GM21390 (cell line): ENCODE measurements at regions not wholly inside any gene's neighbourhood (a gene's known extent, or its start where the extent isn't known, plus 50 kb on each side); places are given as distances from the start of the nearest gene placed in this dataset.

Experiments used
- ATAC-seq: cut with Tn5 transposase; IDR thresholded peaks from one replicate; pipeline ENCODE4 v1.9.1; 2021; ENCODE audit not compliant: unreplicated experiment

GRCh38 chr5:2278825-2279456, 396.2 kb upstream of the IRX4 start:
- ATAC-seq, result no peak

GRCh38 chr5:2277886-2278285, 395.2 kb upstream of the IRX4 start:
- no peak for ATAC-seq

DNA sequence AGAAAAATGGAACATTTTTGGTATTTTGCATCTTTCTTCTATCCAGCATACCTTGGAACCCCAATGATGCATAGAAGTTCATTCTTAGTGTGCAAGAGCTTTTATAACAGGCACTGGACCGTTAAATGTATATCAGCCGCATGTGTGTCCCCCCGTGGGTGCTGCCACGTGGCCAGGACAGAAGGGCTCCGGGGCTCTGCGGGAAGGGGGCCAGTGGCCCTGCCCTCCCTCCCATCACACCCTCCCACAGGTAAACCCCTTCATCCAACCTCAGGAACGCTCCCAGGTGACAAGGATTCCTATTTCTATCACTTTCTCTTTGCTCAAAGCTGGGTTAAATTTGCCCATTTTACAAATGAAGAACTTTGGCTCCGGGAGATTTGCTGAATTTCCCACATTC, 393.4 kb upstream of the IRX4 start:
- ATAC-seq, result no peak

DNA sequence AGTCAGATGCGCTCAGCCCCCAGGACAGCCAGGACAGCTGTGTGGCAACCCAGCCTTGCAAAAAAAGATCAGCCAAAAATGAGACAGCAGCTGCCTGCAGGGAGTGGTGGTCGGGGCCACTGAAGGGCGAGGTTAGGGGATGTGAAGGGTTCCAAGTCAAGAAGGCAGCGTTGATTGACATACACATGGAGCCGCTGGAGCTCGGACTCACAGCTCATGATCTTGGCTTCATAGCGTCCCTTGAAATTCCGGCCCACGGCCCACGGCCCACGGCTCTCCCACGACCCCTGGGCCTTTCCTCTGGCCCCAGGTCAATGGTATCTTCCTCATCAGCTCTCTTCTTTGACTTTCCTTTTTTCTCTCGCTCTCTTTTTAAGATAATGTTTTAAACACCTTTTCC, 390.0 kb upstream of the IRX4 start:
- ATAC-seq, result no peak

DNA sequence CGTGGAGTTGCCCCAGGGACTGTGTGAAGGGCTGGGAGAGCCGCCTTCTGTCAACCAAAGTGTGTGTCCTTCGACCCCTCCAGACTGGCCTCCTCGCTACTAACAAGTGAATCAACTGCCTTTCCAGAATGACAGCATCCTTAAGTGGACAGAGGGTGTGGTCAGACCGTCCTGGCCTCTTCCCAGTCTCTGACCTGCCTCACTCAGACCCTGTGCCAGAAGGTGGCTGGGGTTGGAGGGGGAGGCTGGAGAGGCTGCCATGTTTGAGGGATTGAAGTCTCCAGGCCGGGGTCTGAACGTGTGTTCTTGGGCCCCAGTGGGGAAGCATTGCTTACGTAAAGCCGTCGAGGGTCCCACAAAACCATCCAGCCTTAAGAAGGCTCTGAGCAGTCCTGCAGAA, 389.3 kb upstream of the IRX4 start:
- ATAC-seq, result no peak

- no peak for ATAC-seq
These were observed 388.6 kb upstream of the IRX4 start for GRCh38 chr5:2271316-2271715.

DNA sequence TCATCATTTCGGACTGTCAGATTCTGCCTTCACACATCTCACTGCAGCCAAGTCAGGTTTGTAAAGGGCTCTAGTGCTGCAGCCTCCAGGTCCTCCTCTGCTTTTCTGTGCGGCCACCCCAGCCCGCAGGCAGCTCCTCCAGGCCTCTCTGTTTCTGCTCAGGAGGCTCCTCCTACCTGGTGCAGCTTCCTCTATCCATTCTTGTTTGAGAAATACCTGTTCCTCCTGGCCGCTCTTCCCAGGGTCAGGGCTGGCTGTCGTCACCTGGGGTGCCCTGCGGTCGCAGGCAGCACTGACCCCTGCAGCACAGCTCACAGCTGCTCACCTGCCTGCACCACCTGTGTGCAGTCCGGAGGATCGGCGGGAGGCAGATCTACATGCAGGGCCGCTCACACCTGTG, 387.7 kb upstream of the IRX4 start:
- ATAC-seq, result no peak

DNA sequence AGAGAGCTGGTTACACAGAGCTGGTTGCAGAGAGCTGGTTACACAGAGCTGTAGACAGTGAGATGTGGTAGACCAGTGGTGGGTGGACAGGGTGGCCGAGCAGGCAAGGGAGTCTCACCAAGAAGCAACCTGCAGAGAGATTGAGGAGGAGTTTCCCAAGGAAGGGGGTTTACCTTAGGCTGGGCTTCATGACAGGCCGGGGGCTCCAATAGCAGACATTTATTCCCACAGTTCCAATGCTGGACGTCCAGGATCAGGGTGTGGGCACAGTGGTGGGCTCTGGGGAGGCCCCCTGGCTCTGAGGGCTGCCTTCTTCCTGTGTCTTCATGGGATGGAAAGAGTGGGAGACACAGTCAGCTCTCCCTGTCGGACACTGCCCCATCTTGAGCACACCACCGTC, 386.9 kb upstream of the IRX4 start:
- no peak for ATAC-seq

DNA sequence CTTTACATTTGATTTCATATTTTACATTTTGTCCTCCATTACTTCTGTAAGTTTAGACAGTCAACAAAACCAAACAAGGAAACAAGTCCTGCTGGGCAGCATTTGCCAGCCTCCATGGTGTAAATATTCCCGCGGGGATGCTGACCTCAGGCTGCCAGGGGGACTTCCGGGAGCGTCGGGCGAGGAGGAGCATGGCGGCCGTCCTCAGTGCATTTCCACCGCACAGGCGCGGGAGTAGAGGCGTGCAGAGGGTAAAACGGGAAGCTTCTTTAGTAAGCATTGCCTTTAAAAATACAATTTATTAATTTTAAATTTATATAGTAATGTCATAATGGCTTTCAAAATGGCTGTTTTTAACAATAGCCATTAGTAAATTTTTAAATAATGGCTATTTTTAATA, 385.3 kb upstream of the IRX4 start:
- no peak for ATAC-seq

DNA sequence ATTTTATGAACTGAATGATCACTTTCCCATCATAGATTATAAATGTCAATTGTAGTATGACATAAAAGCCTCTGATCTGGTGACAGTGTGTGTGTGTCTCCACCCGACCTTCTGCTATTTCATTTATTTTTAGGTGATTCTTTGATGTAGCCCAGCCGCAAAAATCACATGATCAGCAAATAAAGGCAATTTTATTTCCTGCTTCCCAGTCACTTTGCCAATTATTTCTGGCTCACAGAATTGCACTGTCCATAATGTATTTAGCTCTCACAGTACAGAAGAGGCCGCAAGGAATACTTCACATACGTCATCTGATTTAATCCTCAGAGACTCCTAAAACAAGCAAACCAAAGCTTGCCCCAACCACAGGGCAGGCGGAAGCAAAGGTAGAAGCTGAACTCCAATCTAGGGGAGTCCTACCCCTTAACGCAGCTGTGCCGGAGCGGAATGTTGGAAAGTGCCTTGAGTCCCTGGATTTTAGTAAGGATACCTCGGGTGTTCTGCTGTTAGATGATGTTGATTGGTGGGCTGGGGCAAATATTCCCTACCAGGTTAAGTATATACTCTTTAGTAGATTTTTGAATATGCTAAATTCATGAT, 384.0 kb upstream of the IRX4 start:
- ATAC-seq, result no peak

DNA sequence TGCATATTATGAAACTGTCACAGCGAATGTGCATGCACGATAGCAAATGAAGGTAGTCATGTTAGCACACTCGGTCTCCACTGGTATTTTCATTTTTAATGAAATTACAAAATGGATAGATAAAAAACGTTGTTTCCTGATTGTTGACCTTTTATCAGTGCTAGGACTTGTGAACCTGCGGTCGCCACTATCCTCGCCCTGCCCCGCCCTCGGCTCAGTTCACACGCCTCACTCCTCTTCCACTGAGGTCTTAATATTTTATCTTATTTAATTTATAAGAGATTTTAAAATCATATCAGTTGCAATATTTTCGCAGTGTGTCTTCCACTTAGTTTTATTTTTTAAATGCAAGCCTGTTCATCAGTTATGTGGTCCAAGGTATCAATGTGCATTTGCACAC, 382.6 kb upstream of the IRX4 start:
- ATAC-seq, result no peak

DNA sequence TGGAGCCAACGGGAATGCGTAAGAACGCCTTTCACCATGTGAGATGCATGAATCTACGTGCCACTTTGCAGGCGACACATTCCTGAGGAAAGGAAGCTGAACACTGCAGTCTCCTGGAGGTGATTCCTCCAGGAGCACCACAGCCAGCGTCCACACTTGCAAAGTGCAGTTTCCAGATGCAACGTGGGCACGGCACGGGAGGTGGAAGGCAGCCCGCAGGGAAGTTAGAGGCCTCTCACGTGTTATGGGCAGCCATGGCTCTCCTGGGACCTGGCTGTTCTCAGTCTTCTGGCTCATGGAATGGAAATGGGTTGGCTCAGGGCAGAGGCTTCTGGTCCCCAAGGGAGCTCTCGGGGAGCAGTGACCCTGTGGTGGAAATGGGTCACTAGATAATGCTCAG, 381.0 kb upstream of the IRX4 start:
- no peak for ATAC-seq

GRCh38 chr5:2262620-2263019, 379.9 kb upstream of the IRX4 start:
- no peak for ATAC-seq

DNA sequence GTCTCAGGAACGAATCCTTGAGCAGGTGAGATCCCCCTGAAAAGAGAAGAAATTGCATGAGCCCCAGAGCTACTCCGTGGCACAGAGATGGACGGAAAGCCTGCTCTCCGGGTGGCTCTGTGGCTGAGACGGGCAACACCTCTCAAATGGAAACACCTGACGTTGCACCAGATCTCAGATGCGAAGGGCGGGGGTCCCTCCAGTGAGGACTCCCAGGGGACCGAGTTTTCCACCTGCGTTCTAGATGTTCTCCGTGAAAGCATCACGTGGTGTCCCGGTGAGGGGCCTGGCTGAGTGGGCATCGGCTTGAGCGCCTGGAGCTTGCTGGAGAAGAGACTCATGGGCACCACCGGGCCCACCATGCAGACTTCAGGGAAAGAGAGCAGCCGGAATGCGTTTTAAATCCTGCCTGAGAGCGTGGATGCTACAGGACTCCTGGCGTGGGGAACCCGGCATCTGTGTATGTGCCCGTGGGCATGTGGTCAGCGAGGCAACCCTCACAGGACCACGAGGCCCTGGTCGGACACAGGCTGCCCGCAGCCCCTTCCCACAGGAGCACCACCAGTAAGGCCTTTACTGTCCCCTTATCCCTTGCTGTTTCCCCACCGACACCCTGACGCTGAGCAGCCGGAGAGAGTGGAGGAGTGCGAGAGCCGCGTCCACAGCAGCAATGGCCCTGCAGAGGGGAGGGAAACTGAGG, 378.4 kb upstream of the IRX4 start:
- ATAC-seq, result no peak

GRCh38 chr5:2260211-2261003, 377.7 kb upstream of the IRX4 start:
- ATAC-seq, result no peak

DNA sequence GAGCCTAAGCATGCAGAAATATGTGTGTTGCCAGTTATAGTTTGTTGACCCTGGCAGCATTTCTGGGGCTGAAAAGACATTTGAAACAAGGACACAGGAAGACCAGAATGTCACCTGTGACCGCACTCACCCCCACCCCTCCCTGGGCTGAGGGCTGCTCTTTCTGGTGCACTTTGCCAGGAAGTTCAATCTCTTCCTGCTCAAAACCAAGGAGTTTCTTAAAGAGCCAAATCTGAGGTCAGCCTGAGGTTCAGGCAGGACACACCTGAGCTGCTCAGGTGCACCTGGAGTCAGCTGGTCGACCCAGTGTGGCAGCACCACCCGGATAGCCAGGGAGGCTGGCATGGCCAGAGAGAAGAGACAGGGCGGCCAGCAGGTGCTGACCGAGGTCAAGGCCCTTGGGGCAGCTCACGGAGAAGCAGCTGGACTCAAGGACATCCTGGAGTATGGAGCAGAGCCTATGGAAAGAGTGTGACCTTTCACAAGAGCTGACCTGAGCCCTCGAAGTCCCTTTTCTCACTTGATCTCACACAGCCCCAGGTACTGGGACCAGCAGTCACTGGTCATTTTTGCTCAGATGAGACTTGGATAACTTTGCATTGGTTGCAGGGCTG, 376.9 kb upstream of the IRX4 start:
- no peak for ATAC-seq

DNA sequence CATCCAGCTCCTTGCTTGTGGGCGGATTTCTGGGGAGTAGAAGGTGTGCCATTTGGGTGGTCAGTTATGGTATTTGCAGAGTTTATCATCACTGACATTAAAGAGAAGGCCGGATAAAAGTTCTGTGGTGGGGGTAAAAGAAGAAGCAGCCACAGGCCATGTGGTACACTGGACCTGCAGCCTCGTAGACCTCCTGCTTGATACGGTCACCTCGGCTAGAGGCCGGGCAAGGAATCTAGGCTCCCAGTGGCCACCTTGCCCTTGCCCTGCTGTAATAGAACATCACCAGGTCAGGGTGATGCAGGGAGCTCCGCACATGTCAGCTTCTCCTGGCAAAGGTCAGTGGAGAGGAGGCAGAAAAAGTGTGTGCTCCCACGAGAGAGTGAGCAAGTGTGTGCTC, 376.1 kb upstream of the IRX4 start:
- ATAC-seq, result no peak

- ATAC-seq, result no peak
These were observed 374.9 kb upstream of the IRX4 start for GRCh38 chr5:2257326-2258244.

GRCh38 chr5:2256691-2257280, 374.1 kb upstream of the IRX4 start:
- no peak for ATAC-seq
